AG08395 (cell line): ENCODE measurements at regions not wholly inside any gene's neighbourhood (a gene's known extent, or its start where the extent isn't known, plus 50 kb on each side); places are given as distances from the start of the nearest gene placed in this dataset.
A peak's percentile ranks its signal among the peaks of the same experiment; 100 is the strongest.

Experiments
- DNase-seq: peaks from one replicate; pipeline ENCODE4 v3.0.0; 2012; ENCODE audit warnings: mixed read lengths, low spot score

GRCh38 chr13:29664591-29664990 is 69.1 kb upstream of the SLC7A1 start:
- DNase-seq = no peak

- peak; percentile 82 for DNase-seq
Observed at GRCh38 chr13:29654843-29655547, 59.5 kb upstream of the SLC7A1 start.

DNA sequence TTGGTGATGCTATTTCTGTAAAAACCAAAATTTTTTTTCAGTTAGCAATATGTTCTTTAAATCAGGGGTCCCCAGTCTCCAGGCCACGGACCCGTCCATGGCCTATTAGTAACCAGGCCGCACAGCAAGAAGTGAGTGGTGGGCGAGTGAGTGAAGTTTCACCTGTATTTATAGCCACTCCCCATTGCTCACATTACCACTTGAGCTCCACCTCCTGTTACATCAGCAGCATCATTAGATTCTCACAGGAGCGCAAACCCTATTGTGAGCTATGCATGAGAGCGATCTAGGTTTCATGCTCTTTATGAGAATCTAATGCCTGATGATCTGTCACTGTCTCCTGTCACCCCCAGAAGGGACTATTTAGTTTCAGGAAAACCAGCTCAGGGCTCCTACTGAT is 58.9 kb upstream of the SLC7A1 start:
- no peak for DNase-seq

DNA sequence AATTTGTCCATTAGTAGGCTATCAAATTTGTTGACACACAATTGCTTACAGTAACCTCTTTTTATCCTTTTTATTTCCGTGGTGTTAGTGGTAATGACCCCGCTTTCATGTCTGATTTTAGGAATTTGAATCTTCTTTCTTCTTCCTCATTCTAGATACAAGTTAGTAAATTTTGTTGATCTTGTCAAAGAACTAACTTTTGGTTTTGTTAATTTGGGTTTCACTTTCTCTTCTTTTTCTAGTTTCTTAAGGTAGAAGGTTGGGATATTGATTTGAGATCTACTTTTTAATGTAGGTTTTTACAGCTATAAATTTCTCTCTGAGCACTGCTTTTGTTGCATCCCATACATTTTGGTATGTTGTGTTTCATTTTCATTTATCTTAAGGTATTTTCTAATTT is 53.3 kb upstream of the SLC7A1 start:
- no peak for DNase-seq
